H9 (cell line): ENCODE measurements at regions not wholly inside any gene's neighbourhood (a gene's known extent, or its start where the extent isn't known, plus 50 kb on each side); places are given as distances from the start of the nearest gene placed in this dataset.

Experiments
- DNase-seq: peaks from one replicate; pipeline ENCODE4 v3.0.0-alpha.2; 2017
- H2AFZ ChIP-seq: one replicate; pipeline ENCODE4 v1.6.1; 2013; ENCODE audit warnings: mild to moderate bottlenecking, low read length, control low read depth, moderate library complexity
- H2AK5ac ChIP-seq: 2 replicates; pipeline ENCODE4 v1.6.1; 2013; ENCODE audit warnings: low read length, control low read depth, mixed read lengths; ENCODE audit not compliant: insufficient read length
- H2BK120ac ChIP-seq: one replicate; pipeline ENCODE4 v1.6.1; 2013; ENCODE audit warnings: low read depth, mild to moderate bottlenecking, low read length, control low read depth, inconsistent platforms; ENCODE audit not compliant: poor library complexity, severe bottlenecking
- H2BK12ac ChIP-seq: 2 replicates; pipeline ENCODE4 v1.6.1; 2013; ENCODE audit warnings: low read length, control low read depth, mixed read lengths, low read depth; ENCODE audit not compliant: insufficient read length
- H2BK15ac ChIP-seq: 2 replicates; pipeline ENCODE4 v1.6.1; 2013; ENCODE audit warnings: low read depth, low read length, control low read depth
- H2BK20ac ChIP-seq: one replicate; pipeline ENCODE4 v1.6.1; 2013; ENCODE audit warnings: low read depth, mild to moderate bottlenecking, low read length, control low read depth, inconsistent platforms; ENCODE audit not compliant: poor library complexity, severe bottlenecking
- H2BK5ac ChIP-seq: 2 replicates; pipeline ENCODE4 v1.6.1; 2013; ENCODE audit warnings: low read length, control low read depth, mixed read lengths; ENCODE audit not compliant: insufficient read length
- H3K14ac ChIP-seq: 2 replicates; pipeline ENCODE4 v1.6.1; 2013; ENCODE audit warnings: low read length, control low read depth; ENCODE audit not compliant: insufficient read depth
- H3K18ac ChIP-seq: 2 replicates; pipeline ENCODE4 v1.6.1; 2013; ENCODE audit warnings: low read depth, mild to moderate bottlenecking, mixed read lengths, low read length, control low read depth; ENCODE audit not compliant: insufficient read length
- H3K23ac ChIP-seq: 2 replicates; pipeline ENCODE4 v1.6.1; 2013; ENCODE audit warnings: low read length, control low read depth, mixed read lengths, low read depth; ENCODE audit not compliant: insufficient read length
- H3K23me2 ChIP-seq: 2 replicates; pipeline ENCODE4 v1.6.1; 2013; ENCODE audit warnings: low read depth, mild to moderate bottlenecking, mixed read lengths, low read length, control low read depth; ENCODE audit not compliant: insufficient read length, poor library complexity, severe bottlenecking
- H3K27ac ChIP-seq: 2 replicates; pipeline ENCODE4 v1.5.1; 2013; ENCODE audit warnings: low read length, control low read depth, mixed read lengths, low read depth; ENCODE audit not compliant: insufficient read length
- H3K27me3 ChIP-seq: 2 replicates; pipeline ENCODE4 v1.6.1; 2013; ENCODE audit warnings: low read length, control low read depth, inconsistent platforms; ENCODE audit not compliant: insufficient read depth
- H3K4ac ChIP-seq: 2 replicates; pipeline ENCODE4 v1.6.1; 2013; ENCODE audit warnings: low read depth, mild to moderate bottlenecking, control low read depth, inconsistent platforms, low read length, moderate library complexity
- H3K4me1 ChIP-seq: 2 replicates; pipeline ENCODE4 v1.6.1; 2013; ENCODE audit warnings: low read length, control low read depth, inconsistent platforms; ENCODE audit not compliant: insufficient read depth
- H3K4me2 ChIP-seq: 2 replicates; pipeline ENCODE4 v1.6.1; 2013; ENCODE audit warnings: low read length, control low read depth, mixed read lengths; ENCODE audit not compliant: insufficient read length, insufficient read depth
- H3K56ac ChIP-seq: 2 replicates; pipeline ENCODE4 v1.6.1; 2013; ENCODE audit warnings: low read depth, mild to moderate bottlenecking, mixed read lengths, low read length, control low read depth; ENCODE audit not compliant: insufficient read length
- H3K79me1 ChIP-seq: 2 replicates; pipeline ENCODE4 v1.6.1; 2013; ENCODE audit warnings: low read depth, mild to moderate bottlenecking, moderate library complexity, low read length, control low read depth, inconsistent platforms; ENCODE audit not compliant: insufficient read depth, poor library complexity, severe bottlenecking
- H3K79me2 ChIP-seq: 2 replicates; pipeline ENCODE4 v1.6.1; 2013; ENCODE audit warnings: low read length, control low read depth, inconsistent platforms; ENCODE audit not compliant: insufficient read depth
- H3K9ac ChIP-seq: 2 replicates; pipeline ENCODE4 v1.6.1; 2013; ENCODE audit warnings: low read length, control low read depth, mixed read lengths; ENCODE audit not compliant: insufficient read length; ENCODE audit errors: extremely low read depth
- H3K9me3 ChIP-seq: one replicate; pipeline ENCODE4 v1.6.1; 2013; ENCODE audit warnings: low read depth, low read length, inconsistent platforms; ENCODE audit not compliant: control insufficient read depth
- H3T11ph ChIP-seq: one replicate; pipeline ENCODE4 v1.6.1; 2013; ENCODE audit warnings: mild to moderate bottlenecking, low read length, control low read depth, inconsistent platforms
- H4K20me1 ChIP-seq: one replicate; pipeline ENCODE4 v1.6.1; 2013; ENCODE audit not compliant: control insufficient read depth, insufficient read length, insufficient read depth
- H4K5ac ChIP-seq: 2 replicates; pipeline ENCODE4 v1.6.1; 2013; ENCODE audit warnings: low read depth, mild to moderate bottlenecking, mixed read lengths, low read length, control low read depth; ENCODE audit not compliant: insufficient read length
- H4K8ac ChIP-seq: replicated peaks from 2 replicates; pipeline ENCODE4 v1.6.1; 2013; ENCODE audit warnings: low read length, control low read depth, mixed read lengths, low read depth; ENCODE audit not compliant: insufficient read length
- H4K91ac ChIP-seq: 2 replicates; pipeline ENCODE4 v1.6.1; 2013; ENCODE audit warnings: low read depth, mild to moderate bottlenecking, moderate library complexity, mixed read lengths, low read length, control low read depth; ENCODE audit not compliant: insufficient read length
- H3K27ac Mint-ChIP-seq, 3 experiments: 2 replicates in 2 of 3; 3 replicates in 1 of 3; pipeline ENCODE4 v1.8.0; 2020 to 2021; ENCODE audit warnings: mixed read lengths in 3 of 3, mild to moderate bottlenecking in 1 of 3, moderate library complexity in 1 of 3
- H3K27me3 Mint-ChIP-seq: 2 replicates; pipeline ENCODE4 v1.8.0; 2021; ENCODE audit warnings: low read depth, mild to moderate bottlenecking, moderate library complexity, mixed read lengths
- H3K36me3 Mint-ChIP-seq, 3 experiments: 2 replicates in 2 of 3; 3 replicates in 1 of 3; pipeline ENCODE4 v1.8.0; 2020 to 2021; ENCODE audit warnings: low read depth in 3 of 3, mixed read lengths in 3 of 3; ENCODE audit not compliant: insufficient read depth in 1 of 3
- H3K4me1 Mint-ChIP-seq, 2 experiments: 2 replicates each; pipeline ENCODE4 v1.8.0; 2020; ENCODE audit warnings: mixed read lengths in 2 of 2
- H3K4me3 Mint-ChIP-seq, 2 experiments: 2 replicates in 1 of 2; 3 replicates in 1 of 2; pipeline ENCODE4 v1.8.0; 2020 to 2021; ENCODE audit warnings: mild to moderate bottlenecking in 2 of 2, mixed read lengths in 2 of 2, moderate library complexity in 1 of 2
- H3K9me3 Mint-ChIP-seq, 2 experiments: 2 replicates in 1 of 2; 3 replicates in 1 of 2; pipeline ENCODE4 v1.8.0; 2020; ENCODE audit warnings: mild to moderate bottlenecking in 2 of 2, mixed read lengths in 2 of 2, moderate library complexity in 1 of 2
- WGBS: extraction: QIAGEN DNeasy Blood & Tissue Kit; methylation state at CpG from one replicate; pipeline ENCODE4 v1.1.7; 2013; ENCODE audit warnings: missing lambda C conversion rate, low lambda C conversion rate, mixed read lengths; ENCODE audit not compliant: insufficient read length; ENCODE audit errors: extremely low coverage; 5-methylcytosine and 5-hydroxymethylcytosine counted together
- TF ChIP-seq, protein P1 (sequence below): fragments of 200-600 bp; sonication (generic); conservative IDR thresholded peaks from 3 replicates; pipeline ENCODE4 v1.8.0; 2021; ENCODE audit warnings: antibody characterized with exemption, mild to moderate bottlenecking

DNA sequence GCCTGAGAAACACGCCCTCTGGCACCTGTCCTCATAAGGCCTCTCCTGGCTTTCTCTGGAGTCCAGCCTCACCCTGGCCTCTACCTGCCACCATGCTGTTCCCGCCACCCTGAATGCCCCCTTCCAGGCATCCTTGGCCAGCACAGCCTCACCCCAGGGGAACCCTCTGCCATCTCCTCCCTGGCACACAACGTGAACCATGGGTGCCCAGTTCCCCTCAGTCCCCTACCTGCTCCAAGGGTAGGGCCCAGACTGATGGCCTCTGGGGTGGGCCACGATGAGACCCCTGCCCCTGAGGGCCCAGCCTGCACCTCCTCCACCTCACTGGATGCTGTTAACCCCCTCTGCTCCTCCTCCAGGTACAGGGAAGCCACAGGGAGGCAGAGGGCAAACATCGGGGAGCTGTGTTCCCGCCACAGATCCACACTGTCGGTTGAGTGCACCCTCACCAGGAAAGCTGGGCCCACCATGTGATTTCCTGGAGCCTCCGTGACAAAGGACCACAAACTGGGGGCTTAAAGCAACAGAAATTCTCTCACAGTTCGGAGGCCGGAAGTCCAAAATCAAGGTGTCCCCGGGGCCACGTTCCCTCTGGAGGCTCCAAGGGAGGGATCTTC is 169.6 kb downstream of the BRD1 start:
- Histone ChIP-seq H4K91ac (no peak overlapping the region), H3K27me3 (no peaks in the 10 kb centered on the region), H4K5ac (no peak overlapping the region), H2BK120ac (no peak overlapping the region), H3K14ac (no peak overlapping the region), H3K18ac (no peak overlapping the region), H3K4me2 (no peak overlapping the region), H2AFZ (no peak overlapping the region), H2AK5ac (no peak overlapping the region), H3K4ac (no peak overlapping the region), H3K9me3 (no peaks in the 10 kb centered on the region), H2BK12ac (no peak overlapping the region), H3K23ac (no peak overlapping the region), H3K27ac (no peak overlapping the region), H4K20me1 (no peaks in the 10 kb centered on the region), H3K79me1 (no peaks in the 10 kb centered on the region), H2BK20ac (no peak overlapping the region), H2BK5ac (no peak overlapping the region), H2BK15ac (no peak overlapping the region), H3K9ac (no peak overlapping the region), H3K79me2 (no peaks in the 10 kb centered on the region), H3K4me1 (no peaks in the 10 kb centered on the region; the same call in 1 of the 2 replicates), H4K8ac (no peak overlapping the region), H3K23me2 (peaks cover 3% of the 10 kb centered on the region), H3K56ac (no peak overlapping the region), H3T11ph (no peak overlapping the region)
- Mint-ChIP-seq H3K9me3 (no peaks in the 10 kb centered on the region), H3K27ac (no peak overlapping the region), H3K27me3 (peaks cover 9% of the 10 kb centered on the region), H3K4me1 (peaks cover 22 to 37% of the 10 kb centered on the region in 2 experiments), H3K4me3 (no peak overlapping the region), H3K36me3 (no peaks in the 10 kb centered on the region)
- DNase-seq: no peak
- no CpG with 5 or more reads among the region's 12 CpGs for WGBS
- TF ChIP-seq, protein P1, sequence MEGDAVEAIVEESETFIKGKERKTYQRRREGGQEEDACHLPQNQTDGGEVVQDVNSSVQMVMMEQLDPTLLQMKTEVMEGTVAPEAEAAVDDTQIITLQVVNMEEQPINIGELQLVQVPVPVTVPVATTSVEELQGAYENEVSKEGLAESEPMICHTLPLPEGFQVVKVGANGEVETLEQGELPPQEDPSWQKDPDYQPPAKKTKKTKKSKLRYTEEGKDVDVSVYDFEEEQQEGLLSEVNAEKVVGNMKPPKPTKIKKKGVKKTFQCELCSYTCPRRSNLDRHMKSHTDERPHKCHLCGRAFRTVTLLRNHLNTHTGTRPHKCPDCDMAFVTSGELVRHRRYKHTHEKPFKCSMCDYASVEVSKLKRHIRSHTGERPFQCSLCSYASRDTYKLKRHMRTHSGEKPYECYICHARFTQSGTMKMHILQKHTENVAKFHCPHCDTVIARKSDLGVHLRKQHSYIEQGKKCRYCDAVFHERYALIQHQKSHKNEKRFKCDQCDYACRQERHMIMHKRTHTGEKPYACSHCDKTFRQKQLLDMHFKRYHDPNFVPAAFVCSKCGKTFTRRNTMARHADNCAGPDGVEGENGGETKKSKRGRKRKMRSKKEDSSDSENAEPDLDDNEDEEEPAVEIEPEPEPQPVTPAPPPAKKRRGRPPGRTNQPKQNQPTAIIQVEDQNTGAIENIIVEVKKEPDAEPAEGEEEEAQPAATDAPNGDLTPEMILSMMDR: no peak
